Colon (tissue), 2 donors: ENCODE measurements at regions not wholly inside any gene's neighbourhood (a gene's known extent, or its start where the extent isn't known, plus 50 kb on each side); places are given as distances from the start of the nearest gene placed in this dataset.
"Not testable (repeated sequence)": the region's sequence is repeated elsewhere in the genome, so short reads cannot be mapped to it uniquely, and the experiment has no call there.

Source experiments
- FAIRE-seq: peaks from 2 replicates; lab custom pipeline; 2012; peaks lifted over from hg19 to GRCh38; lab: Jason Lieb, UNC
- donor health status: control.
- donor health status: control.

DNA sequence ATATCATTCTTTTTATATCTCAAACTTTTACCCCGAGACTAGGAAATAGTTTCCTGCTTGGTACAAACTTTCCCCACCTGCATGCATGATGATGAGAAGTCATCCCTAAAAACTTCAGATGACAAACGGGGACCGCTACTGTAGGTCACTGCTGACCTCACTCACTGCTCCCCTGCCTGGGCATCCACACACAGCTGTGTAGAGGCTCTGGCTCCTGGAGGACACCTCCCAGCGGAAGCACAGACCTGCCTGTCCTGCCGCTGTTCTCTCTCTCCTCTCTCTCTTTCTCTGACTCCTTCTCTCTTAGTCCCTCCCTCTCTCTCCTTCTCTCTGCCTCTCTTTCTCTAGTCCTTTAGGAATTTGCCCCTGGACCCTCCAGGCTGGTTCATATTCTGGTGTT lies 202.9 kb upstream of the PITRM1 start:
- FAIRE-seq = no peak

DNA sequence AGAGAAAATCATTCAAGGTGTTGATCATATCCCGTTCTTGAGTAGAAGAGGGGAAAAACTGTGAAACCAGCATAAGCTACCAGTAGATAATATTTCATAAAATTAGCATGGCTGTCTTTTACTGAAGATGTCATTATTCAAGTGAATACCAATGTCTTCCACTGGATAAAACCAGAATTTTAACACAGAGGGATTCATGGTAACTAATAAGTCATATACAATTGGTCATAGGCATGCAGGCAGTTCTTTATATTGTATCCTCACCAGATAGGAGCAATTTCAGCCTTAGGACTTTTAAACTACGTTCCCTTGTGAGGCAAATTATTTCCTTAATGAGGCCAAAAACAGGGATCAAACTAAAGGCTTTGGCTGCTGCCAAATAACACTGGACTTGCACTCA lies 202.3 kb upstream of the PITRM1 start:
- no peak for FAIRE-seq

DNA sequence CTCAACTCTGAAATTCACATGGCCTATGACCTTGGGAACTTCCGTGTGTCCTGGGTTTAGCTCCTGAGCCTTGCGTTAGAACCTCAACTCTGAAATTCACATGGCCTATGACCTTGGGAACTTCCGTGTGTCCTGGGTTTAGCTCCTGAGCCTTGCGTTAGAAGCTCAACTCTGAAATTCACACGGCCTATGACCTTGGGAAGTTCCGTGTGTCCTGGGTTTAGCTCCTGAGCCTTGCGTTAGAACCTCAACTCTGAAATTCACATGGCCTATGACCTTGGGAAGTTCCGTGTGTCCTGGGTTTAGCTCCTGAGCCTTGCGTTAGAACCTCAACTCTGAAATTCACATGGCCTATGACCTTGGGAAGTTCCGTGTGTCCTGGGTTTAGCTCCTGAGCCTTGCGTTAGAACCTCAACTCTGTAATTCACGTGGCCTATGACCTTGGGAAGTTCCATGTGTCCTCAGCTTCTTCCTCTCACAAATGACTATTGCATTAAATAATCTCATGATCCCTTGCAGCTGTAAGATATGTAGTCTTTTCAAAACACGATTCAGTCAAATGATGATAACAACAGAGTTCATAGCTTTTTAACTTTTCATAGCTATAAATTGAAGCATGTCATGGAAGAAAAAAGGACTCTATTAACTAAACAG lies 200.9 kb upstream of the PITRM1 start:
- not testable (repeated sequence) for FAIRE-seq

DNA sequence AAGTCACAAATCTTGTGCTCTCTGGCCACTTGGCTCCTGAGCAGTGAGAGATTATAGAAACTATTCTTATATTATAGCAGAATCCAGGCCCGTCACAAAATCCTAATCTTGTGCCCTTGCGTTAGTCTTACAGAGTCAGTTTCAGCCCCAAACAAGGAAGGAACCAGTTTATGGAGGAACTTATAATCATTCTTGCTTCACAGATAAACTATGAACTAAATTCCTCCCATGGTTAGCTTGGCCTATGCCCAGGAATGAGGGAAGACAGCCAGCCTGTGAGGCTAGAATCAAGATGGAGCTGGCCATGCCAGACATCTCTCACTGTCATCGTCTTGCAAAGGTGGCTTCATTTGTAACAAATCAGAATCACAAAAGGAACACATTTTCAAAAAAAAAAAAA lies 199.7 kb upstream of the PITRM1 start:
- no peak for FAIRE-seq

DNA sequence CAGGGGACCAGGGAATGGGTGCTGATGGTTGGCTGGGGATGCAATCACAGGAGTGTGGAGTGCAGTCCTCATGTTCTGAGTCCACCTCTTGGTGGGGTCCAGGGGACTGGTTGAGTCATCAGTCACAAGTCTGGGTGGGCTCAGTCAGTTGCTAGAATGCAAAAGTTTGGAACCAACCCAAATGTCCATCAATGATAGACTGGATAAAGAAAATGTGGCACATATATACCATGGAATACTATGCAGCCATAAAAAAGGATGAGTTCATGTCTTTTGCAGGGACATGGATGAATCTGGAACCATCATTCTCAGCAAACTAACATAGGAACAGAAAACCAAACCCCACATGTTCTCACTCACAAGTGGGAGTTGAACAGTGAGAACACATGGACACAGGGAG lies 199.0 kb upstream of the PITRM1 start:
- FAIRE-seq = not testable (repeated sequence)

DNA sequence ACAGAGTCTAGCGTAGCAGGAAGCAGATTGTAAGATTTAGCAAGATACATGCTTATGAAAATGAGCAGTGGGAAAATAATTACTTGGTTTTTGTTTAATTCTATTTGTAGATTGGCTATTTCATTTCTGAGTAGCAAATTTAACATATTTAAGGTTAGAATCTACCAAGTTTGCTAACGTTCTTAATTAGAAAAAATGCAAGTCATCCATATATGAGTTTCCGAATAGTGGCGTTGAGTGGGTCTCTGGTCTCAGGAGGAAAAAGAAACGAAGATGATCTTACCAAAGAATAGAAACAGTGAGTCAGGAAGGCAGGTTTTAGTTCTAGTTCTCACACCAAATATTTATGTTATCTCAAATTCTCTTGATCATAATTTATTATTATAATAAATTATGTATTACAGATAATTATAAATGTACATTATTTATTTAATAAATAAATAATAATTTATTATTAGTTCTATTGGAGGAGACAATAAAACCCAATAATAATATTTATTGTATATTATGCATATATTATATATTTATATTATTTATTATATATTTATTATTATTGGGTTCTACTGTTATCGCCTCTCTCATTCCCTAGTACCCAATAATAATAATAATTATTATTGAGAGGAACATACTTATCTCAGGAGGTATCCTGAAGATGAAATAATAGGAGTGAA lies 194.3 kb upstream of the PITRM1 start:
- FAIRE-seq = peak; percentile 95

DNA sequence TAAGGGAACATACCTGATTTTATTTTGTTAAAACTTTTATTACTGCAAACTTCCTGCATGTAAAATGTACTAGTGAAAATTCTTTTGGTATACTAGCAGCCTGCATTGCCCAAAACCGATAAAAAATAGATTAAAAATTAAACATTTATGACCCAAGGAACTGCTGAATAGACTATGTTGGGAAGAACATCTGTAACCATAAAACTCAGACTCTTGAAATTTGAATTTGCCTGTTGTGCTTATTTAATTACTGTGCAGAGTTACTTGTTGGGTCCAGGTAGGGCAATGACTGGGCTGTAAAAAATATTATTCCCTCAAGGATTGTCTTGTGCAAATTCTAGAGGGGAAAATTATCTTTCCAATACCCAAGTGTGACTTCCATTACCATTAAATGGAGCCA lies 193.5 kb upstream of the PITRM1 start:
- peak; percentile 24 for FAIRE-seq

DNA sequence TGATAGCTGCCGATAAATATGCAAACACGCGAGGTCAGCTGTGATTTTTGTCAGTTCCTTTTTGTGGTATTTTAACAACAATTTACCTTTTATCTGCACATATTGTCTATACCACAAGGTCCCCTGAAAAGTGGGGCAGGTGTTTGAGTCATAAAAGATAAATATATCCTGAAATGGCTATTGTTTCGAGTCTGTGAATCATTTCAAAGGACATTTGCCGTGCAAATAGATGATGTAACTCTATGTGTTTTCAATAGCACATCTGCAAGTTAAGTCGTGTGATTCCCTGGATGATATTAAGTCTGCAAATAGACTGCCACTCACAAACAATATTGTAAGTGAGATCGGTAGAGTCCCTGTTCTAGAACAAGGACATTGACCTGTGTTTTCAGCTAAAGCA lies 193.0 kb upstream of the PITRM1 start:
- FAIRE-seq = no peak

DNA sequence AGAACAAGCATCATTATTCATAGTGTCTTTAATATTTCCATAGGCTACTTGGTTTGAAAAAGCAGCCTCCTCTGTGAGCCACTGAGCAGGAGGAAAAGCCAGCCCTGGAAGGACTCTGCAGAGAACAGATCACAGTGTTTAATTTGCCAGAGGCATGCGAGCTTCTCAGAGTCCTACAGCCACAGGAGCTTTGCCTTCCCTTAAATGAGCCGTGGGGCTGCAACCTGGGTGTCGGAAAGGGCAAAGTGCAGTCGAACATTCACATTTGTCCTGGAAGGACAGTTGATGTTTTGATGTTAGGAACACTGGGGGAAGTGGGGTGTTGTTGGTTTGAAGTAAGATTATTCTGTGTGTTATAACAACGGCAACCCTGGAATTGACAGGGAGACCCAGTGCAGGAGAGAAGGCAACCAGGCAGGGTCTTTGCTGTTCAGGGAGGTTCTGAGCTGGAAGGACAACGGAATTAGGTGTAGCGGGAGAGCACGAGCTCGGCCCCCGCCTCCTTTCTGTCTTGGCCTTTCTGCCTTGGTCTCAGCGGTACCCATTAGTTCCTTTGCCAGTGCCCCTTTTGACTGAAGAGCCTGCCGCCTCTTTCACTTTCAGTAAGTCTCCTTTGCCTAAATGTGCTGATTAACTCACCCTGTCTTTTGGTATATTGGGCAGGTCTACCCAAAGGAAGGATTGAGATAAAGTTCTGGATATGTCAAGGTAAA lies 192.3 kb upstream of the PITRM1 start:
- no peak for FAIRE-seq

DNA sequence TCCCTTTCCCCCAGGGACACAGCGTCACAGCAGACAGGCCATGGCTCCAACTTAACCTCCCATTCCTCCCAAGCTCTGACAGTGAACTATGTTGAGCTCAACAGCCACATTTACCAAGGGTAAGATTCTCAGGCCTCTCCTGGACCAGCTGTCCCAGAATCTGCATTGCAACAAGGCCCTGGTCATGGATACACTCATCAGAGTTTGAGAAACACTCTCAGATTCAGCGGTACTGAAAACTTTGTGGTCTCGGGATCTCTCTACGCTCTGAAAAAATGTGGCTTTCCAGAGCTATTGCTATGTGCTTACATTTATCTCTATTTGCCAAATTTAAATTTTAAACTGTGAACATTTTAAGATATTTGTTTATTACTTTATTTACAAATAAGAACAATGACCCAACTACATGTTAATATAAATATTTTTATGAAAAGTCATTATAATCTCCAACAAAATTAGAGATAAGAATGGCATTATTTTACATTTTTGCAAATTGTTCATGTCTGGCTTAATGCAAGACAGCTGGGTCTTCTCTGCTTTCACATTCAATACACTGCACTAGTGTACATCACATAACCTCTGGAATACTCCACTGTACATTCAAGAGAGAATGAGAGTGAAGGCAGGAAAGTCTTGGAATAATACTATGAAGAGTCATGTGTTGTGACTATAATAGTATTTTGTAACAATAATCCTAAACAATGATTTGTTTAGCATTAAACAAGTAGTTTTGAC lies 190.9 kb upstream of the PITRM1 start:
- FAIRE-seq = no peak

DNA sequence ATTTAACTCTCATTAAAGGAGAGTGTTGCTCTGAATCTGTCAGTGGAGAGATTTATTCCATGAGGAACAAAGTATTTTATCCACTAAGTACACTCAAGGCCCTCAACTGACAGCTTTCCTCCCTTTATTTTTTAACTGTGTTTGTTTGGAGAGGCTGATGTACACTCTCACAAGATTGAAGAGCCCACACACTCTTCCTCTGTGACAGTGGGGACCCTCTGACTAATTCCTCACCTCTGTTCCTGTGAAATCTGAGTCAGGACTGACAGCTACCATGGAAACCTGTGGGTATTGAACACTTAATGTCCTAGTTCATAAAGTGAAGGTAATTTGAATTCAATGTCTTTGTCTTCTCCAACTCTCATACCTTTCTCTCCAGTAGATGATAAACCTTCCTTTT lies 189.8 kb upstream of the PITRM1 start:
- FAIRE-seq = no peak

DNA sequence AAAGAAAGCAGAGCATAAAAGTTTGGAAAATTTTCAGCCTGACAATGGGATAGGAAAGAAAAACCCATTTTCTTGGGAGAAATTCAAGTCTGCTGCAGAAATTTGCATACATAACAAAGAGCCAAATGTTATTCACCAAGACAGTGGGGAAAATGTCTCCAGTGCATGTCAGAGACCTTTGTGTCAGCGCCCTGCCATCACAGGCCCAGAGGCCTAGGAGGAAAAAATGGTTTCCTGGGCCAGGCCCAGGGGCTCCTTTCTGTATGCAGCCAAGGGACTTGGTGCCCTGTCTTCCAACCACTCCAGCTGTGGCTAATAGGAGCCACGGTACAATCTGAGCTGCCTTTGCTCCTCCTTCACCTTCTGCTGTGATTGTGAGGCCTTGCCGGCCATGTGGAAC lies 189.1 kb upstream of the PITRM1 start:
- FAIRE-seq = no peak

DNA sequence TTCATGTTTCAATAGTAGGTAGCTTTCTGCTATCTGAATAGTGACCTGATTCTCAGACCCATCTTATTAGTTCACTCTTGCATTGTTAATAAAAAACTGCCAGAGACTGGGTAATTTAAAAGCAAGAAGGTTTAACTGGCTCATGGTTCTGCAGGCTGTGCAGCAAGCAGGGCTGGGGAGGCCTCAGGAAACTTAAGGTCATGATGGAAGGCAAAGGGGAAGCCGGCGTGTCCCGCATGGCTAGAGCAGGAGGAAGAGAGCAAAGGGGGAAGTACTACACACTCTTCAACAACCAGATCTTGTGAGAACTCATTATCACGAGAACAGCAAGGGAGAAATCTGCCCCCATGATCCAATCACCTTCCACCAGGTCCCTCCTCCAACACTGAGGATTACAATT lies 185.2 kb upstream of the PITRM1 start:
- no peak for FAIRE-seq

DNA sequence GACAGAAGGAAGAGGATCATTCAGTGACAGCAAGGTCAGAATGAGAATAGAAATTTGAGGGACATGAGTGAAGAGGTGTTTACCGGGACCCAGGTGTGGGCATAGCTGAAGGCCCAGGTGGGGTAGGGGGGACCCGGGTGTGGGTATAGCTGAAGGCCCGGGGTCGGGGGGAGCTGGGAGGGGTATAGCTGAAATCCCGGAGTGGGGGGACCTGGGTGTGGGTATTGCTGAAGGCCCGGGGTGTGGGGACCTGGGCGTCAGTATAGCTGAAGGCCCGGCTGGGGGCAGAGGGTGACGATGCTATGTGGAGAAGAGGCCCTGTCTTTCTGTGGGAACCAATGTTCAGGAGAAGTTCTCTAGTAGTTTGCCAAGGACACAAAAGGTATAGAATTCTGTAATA lies 183.0 kb upstream of the PITRM1 start:
- no peak for FAIRE-seq

DNA sequence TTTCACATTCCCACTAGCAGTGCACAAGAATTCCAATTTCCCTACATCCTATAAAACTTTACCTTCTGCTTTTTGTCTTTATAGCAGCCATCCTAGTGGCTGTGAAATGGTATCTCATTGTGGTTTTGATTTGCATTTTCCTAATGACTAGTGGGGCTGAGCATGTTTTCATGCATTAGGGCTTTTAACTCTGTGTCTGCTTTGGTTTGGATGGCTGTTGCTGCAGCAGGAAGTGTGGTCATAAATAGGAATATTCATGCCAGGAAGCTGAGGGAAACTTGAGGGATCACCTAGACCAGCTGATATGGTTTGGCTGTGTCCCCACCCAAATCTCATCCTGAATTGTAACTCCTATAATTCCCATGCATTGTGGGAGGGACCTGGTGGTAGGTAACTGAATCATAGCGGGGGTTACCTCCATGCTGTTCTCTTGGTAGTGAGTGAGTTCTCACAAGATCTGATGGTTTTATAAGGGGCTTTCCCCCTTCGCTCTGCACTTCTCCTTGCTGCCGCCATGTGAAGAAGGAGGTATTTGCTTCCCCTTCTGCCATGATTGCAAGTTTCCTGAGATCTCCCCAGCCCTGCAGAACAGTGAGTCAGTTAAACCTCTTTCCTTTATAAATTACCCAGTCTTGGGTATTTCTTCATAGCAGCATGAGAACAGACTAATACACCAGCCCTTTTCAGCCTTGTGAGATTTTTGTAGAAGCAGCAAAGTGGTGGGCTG lies 181.8 kb upstream of the PITRM1 start:
- no peak for FAIRE-seq

DNA sequence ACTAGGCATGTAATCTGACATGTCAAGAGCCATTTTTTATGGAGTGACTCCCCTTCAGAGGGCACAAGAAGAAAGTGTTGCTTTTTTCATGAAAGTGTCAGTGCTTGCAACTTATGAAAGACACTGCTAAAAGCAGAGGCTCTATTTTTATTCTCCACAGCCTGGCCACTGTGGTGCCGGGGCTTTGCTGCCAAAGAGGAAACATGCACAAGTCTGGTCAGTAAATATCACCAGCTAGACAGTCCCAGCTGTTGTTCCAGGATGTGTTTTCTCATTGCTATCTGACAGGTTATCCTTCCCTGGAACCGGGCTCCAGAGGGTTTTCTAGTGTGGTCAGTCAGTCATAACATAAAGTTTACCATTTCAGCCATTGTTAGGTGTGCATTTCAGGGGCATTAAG lies 180.7 kb upstream of the PITRM1 start:
- no peak for FAIRE-seq

DNA sequence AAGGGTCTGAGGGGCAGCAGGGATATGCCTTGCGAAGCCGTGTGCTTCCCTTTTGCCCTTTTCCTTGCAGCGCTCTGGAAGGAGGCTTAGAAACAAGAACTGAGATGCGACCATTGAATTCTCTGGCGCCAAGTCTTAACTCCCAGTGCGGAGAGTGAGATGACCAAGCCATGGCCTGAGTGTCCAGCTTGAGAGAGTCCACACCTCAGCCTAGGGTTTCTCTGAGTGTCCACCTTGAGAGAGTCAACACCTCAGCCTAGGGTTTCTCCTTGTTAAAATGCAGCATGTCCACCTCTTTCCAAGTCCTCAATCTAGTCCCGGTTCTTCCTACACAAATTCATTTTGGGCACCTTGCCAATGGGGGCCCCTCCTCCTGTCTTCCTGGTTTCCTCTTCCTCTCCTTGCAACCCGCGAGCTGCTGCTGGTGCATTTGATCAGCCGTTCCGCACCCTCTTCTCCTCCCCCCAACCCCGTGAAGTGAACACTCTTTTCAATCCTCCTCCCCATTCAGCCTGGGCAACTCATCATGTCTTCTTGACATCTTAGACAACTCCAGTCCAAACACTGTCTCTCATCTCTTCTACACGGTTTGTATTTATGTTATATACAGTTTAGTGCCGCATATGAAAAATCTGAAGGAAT lies 178.2 kb upstream of the PITRM1 start:
- no peak for FAIRE-seq

DNA sequence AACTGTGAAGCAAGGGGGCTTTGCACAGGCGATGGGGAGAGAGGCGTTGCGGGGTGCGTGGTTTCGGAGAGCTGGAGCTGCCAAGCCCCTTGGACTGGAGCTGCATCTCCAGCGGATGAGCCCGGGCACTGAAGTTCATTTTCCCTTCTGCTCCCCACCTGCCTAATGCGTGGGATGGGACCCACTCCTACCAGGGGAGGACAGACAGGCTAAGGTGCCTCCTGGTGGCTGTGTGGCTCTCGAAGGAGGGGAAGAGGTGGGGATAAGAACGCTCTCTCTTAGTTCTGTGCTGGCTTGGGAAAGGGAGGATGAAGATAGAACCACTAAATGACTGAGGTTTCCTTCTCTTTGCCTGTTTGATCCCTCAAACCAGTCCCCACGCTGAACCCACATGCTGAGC lies 177.6 kb upstream of the PITRM1 start:
- no peak for FAIRE-seq

DNA sequence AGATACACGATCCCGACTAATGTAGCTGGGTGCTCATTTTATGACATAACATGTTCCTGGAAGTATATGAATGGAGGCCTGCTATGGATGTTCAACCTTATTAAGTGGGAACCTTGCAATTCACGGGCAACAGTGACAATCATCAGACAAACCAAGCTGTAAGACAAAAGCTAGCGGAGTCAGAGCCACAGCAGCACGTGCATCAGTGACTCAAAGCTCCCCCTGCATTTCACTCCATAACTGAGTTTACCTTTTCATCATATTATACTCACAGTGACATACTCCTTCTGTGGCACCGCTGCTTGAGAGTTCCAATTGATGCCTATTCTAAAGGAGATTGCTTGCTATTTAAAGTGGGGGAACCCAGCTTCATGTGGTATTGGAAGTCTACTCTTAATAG lies 176.0 kb upstream of the PITRM1 start:
- no peak for FAIRE-seq

DNA sequence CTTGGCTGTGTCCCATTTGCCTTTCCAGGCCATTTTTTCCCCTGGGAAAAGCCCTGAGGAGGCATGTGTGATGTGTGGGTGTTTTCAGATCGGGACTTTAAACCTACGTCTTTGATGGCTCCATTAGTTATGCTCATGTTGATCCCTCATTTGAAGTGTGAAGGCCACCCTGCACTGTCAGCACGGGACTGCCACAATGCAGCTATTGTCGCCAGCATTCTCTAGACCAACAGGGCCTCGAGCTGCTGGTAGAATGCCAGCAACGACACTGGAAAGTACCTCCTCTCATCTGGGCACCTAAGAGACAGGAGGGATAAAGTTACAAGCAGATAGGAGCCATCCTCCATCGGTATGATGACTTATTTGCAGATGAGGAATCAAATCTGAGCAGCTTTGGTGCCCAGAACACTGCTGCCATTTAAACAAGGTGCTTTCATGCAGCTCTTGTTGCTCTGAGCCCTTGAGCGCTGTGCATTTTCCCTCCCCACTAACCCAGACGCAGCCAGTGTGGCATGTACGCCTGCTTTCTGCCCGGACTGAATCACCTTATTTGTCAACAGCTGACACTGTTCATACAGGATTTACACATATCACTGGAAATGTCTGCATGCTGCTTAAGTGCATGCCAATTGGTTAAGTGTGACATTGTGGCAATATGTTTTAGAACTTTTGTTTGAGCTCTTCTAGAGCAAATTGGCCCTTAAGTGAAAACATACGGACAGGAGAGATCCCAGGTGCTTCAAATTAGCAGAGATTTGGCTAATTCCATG lies 175.0 kb upstream of the PITRM1 start:
- no peak for FAIRE-seq

DNA sequence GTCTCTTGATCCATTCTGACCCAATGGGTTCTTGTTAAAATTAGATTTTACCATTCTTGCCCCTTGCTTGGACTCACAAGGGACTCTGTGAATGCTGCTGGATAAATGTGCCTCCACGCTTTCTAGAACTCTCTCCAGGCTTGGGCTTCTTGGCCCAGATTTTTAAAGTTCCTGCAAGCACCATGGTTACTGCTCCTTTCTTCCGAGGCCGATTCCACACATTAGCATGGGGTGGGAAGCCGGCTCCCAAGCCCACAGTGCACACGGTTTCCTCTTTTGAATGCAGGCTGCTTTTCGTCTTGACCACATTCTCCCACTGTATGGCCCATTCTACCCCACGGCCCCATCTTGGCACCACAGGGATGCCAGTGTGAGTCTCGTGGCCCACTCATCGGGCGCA lies 174.3 kb upstream of the PITRM1 start:
- FAIRE-seq = no peak
